ENCODE measurements at regions not wholly inside any gene's neighbourhood (a gene's known extent, or its start where the extent isn't known, plus 50 kb on each side); places are given as distances from the start of the nearest gene placed in this dataset.
"Not testable (repeated sequence)": the region's sequence is repeated elsewhere in the genome, so short reads cannot be mapped to it uniquely, and the experiment has no call there.

GRCh38 chr9:108049671-108050494 lies 560.3 kb upstream of the KLF4 start:
- DNase-seq (ENCODE audit: low spot score): no peak
- no peak overlapping the region for H3K27ac ChIP-seq
- TF ChIP-seq CTCF (IDR thresholded peaks at IDR 0.05): no peak
- H3K27me3 ChIP-seq: no peaks in the 10 kb centered on the region
- H3K4me1 ChIP-seq: peaks cover 0 to 20% of the 10 kb centered on the region in 2 donors
- H3K36me3 ChIP-seq: no peaks in the 10 kb centered on the region
- no peaks in the 10 kb centered on the region for H3K9me3 ChIP-seq
- no peak overlapping the region for H3K4me3 ChIP-seq

GRCh38 chr9:108049026-108049607 lies 559.5 kb upstream of the KLF4 start:
- TF ChIP-seq CTCF (IDR thresholded peaks at IDR 0.05): no peak
- Histone ChIP-seq H3K4me3 (no peak overlapping the region), H3K36me3 (no peaks in the 10 kb centered on the region), H3K9me3 (peaks cover 0 to under 1% of the 10 kb centered on the region in 2 donors), H3K27ac (no peak overlapping the region), H3K4me1 (peaks cover 0 to 17% of the 10 kb centered on the region in 2 donors), H3K27me3 (no peaks in the 10 kb centered on the region)
- no peak for DNase-seq (ENCODE audit: low spot score)

GRCh38 chr9:108048406-108049025 lies 558.9 kb upstream of the KLF4 start:
- DNase-seq (ENCODE audit: low spot score): no peak
- Histone ChIP-seq H3K36me3 (no peaks in the 10 kb centered on the region), H3K4me3 (no peak overlapping the region), H3K27ac (no peak overlapping the region), H3K9me3 (peaks cover 0 to 6% of the 10 kb centered on the region in 2 donors), H3K4me1 (peaks cover 0 to 11% of the 10 kb centered on the region in 2 donors), H3K27me3 (no peaks in the 10 kb centered on the region)
- no peak for TF ChIP-seq CTCF (IDR thresholded peaks at IDR 0.05)

GRCh38 chr9:108047777-108048176 lies 558.2 kb upstream of the KLF4 start:
- H3K9me3 ChIP-seq: not testable (repeated sequence)

GRCh38 chr9:108047264-108047663 lies 557.7 kb upstream of the KLF4 start:
- Histone ChIP-seq H3K4me1 (no peaks in the 10 kb centered on the region), H3K27me3 (no peaks in the 10 kb centered on the region), H3K4me3 (no peak overlapping the region), H3K36me3 (no peaks in the 10 kb centered on the region), H3K27ac (no peak overlapping the region), H3K9me3 (peaks cover 0 to 9% of the 10 kb centered on the region in 2 donors)
- TF ChIP-seq CTCF (IDR thresholded peaks at IDR 0.05): no peak
- no peak for DNase-seq (ENCODE audit: low spot score)

More at GRCh38 chr9:108047777-108048176, 558.2 kb upstream of the KLF4 start:
- DNase-seq (ENCODE audit: low spot score); H3K4me1 ChIP-seq; H3K4me3 ChIP-seq; H3K27ac ChIP-seq; H3K27me3 ChIP-seq; H3K36me3 ChIP-seq: not testable (repeated sequence)

- H3K4me1 ChIP-seq: no peaks in the 10 kb centered on the region
- H3K9me3 ChIP-seq: peaks cover 0 to 9% of the 10 kb centered on the region in 2 donors
- no peaks in the 10 kb centered on the region for H3K27me3 ChIP-seq
- no peak overlapping the region for H3K4me3 ChIP-seq
- no peak overlapping the region for H3K27ac ChIP-seq
- no peak for TF ChIP-seq CTCF (IDR thresholded peaks at IDR 0.05)
- H3K36me3 ChIP-seq: no peaks in the 10 kb centered on the region
- DNase-seq (ENCODE audit: low spot score): no peak
Observed at GRCh38 chr9:108045851-108046250, 556.3 kb upstream of the KLF4 start.
